IMR-90 (cell line): ENCODE measurements at regions not wholly inside any gene's neighbourhood (a gene's known extent, or its start where the extent isn't known, plus 50 kb on each side); places are given as distances from the start of the nearest gene placed in this dataset.

Experiments
- ATAC-seq: fragments of 200-7000 bp; cut with Tn5 transposase; 2 replicates; pipeline ENCODE4 v1.9.1; 2020; ENCODE audit warnings: low read depth, mild to moderate bottlenecking, moderate library complexity
- BruUV-seq: library from RNA; stranded (reverse); fragments of 400-500 nt; replicated peaks from 2 replicates; lab custom pipeline; 2021; lab: Mats Ljungman, UMichigan
- CTCF ChIA-PET: fragments of 300-600 bp; formaldehyde crosslinking; extraction: SDS; loops from one replicate; lab custom pipeline; 2021; ENCODE audit warnings: antibody characterized with exemption; lab: Yijun Ruan, JAX
- POLR2A ChIA-PET: fragments of 300-600 bp; sonication (Branson Sonifier 250); formaldehyde crosslinking; loops from one replicate; lab custom pipeline; 2022; ENCODE audit warnings: antibody characterized with exemption; ENCODE audit not compliant: unreplicated experiment; lab: Charles Lee
- DNase-seq: peaks from one replicate; pipeline ENCODE4 v3.0.0; 2013
- H2AFZ ChIP-seq: replicated peaks from 2 replicates; pipeline ENCODE3; 2013; ENCODE audit warnings: low read length, mild to moderate bottlenecking; ENCODE audit not compliant: poor library complexity
- H2AK5ac ChIP-seq: 2 replicates; pipeline ENCODE4 v1.6.1; 2013; ENCODE audit warnings: low read depth, low read length, inconsistent platforms
- H2AK9ac ChIP-seq: replicated peaks from 2 replicates; pipeline ENCODE3; 2013; ENCODE audit warnings: mild to moderate bottlenecking, low read depth, low read length, moderate library complexity; ENCODE audit not compliant: poor library complexity
- H2BK120ac ChIP-seq: 2 replicates; pipeline ENCODE4 v1.6.1; 2013; ENCODE audit warnings: low read depth, low read length, inconsistent platforms
- H2BK15ac ChIP-seq: 3 replicates; pipeline ENCODE4 v1.6.1; 2013; ENCODE audit warnings: low read depth, low read length, inconsistent platforms
- H2BK20ac ChIP-seq: 2 replicates; pipeline ENCODE4 v1.6.1; 2013; ENCODE audit warnings: low read depth, mild to moderate bottlenecking, inconsistent platforms, low read length, moderate library complexity
- H2BK5ac ChIP-seq: 2 replicates; pipeline ENCODE4 v1.6.1; 2013; ENCODE audit warnings: mild to moderate bottlenecking, low read depth, low read length, inconsistent platforms; ENCODE audit not compliant: poor library complexity, severe bottlenecking
- H3K14ac ChIP-seq: replicated peaks from 2 replicates; pipeline ENCODE4 v1.6.1; 2013; ENCODE audit warnings: low read depth, low read length, inconsistent platforms
- H3K18ac ChIP-seq: 2 replicates; pipeline ENCODE4 v1.6.1; 2013; ENCODE audit warnings: low read depth, low read length, control low read depth
- H3K23ac ChIP-seq: 2 replicates; pipeline ENCODE4 v1.6.1; 2013; ENCODE audit warnings: low read depth, low read length, inconsistent platforms
- H3K27ac ChIP-seq: 2 replicates; pipeline ENCODE4 v1.5.1; 2013; ENCODE audit warnings: mild to moderate bottlenecking, control low read depth, low read length; ENCODE audit not compliant: insufficient read depth
- H3K27me3 ChIP-seq: 2 replicates; pipeline ENCODE4 v1.6.1; 2013; ENCODE audit warnings: low read length; ENCODE audit not compliant: control insufficient read depth, insufficient read depth
- H3K36me3 ChIP-seq: 2 replicates; pipeline ENCODE4 v1.6.1; 2013; ENCODE audit warnings: low read length, mixed read lengths; ENCODE audit not compliant: control insufficient read depth, insufficient read depth
- H3K4ac ChIP-seq: 2 replicates; pipeline ENCODE4 v1.6.1; 2013; ENCODE audit warnings: low read depth, low read length, inconsistent platforms
- H3K4me1 ChIP-seq: 2 replicates; pipeline ENCODE4 v1.6.1; 2013; ENCODE audit warnings: low read length, mixed read lengths; ENCODE audit not compliant: control insufficient read depth, insufficient read depth
- H3K4me2 ChIP-seq: 2 replicates; pipeline ENCODE4 v1.6.1; 2013; ENCODE audit warnings: low read depth, mild to moderate bottlenecking, control low read depth, low read length, moderate library complexity
- H3K4me3 ChIP-seq: 2 replicates; pipeline ENCODE4 v1.5.1; 2013; ENCODE audit warnings: low read depth, mild to moderate bottlenecking, control low read depth, low read length, moderate library complexity; ENCODE audit not compliant: insufficient read depth
- H3K56ac ChIP-seq: 2 replicates; pipeline ENCODE4 v1.6.1; 2013; ENCODE audit warnings: low read length, inconsistent platforms; ENCODE audit not compliant: insufficient read depth; ENCODE audit errors: extremely low read depth
- H3K79me1 ChIP-seq, 2 experiments: 2 replicates each; pipeline ENCODE4 v1.6.1; 2013; ENCODE audit warnings: low read length in 2 of 2, inconsistent platforms in 1 of 2, low read depth in 1 of 2
- H3K9ac ChIP-seq: 2 replicates; pipeline ENCODE4 v1.6.1; 2013; ENCODE audit warnings: low read depth, low read length, control low read depth
- H3K9me1 ChIP-seq: 2 replicates; pipeline ENCODE4 v1.6.1; 2013; ENCODE audit warnings: low read length, inconsistent platforms; ENCODE audit not compliant: insufficient read depth
- H3K9me3 ChIP-seq: 2 replicates; pipeline ENCODE4 v1.6.1; 2013; ENCODE audit warnings: low read length; ENCODE audit not compliant: control insufficient read depth, insufficient read depth
- H4K20me1 ChIP-seq: 2 replicates; pipeline ENCODE4 v1.6.1; 2013; ENCODE audit warnings: low read length, inconsistent platforms; ENCODE audit not compliant: insufficient read depth
- H4K5ac ChIP-seq: 2 replicates; pipeline ENCODE4 v1.6.1; 2013; ENCODE audit warnings: mild to moderate bottlenecking, low read depth, low read length, control low read depth
- H4K8ac ChIP-seq, 2 experiments: 2 replicates each; pipeline ENCODE4 v1.6.1; 2013; ENCODE audit warnings: low read depth in 2 of 2, low read length in 2 of 2, control low read depth in 1 of 2, inconsistent platforms in 1 of 2
- H4K91ac ChIP-seq: 2 replicates; pipeline ENCODE4 v1.6.1; 2013; ENCODE audit warnings: low read depth, low read length, inconsistent platforms; ENCODE audit not compliant: insufficient read depth
- BHLHE40 ChIP-seq: fragments of 150-350 bp; IDR thresholded peaks from 2 replicates; pipeline ENCODE4 v1.6.1; 2016; ENCODE audit warnings: mild to moderate bottlenecking, low read depth, low read length
- FOS ChIP-seq: fragments of 150-350 bp; IDR thresholded peaks from 2 replicates; pipeline ENCODE4 v1.6.1; 2016; ENCODE audit warnings: low read depth, low read length
- MAZ ChIP-seq: IDR thresholded peaks from 2 replicates; pipeline ENCODE4 v1.6.1; 2012; ENCODE audit warnings: low read depth, mild to moderate bottlenecking, low read length, improper control_type of control experiment, moderate library complexity, borderline replicate concordance
- POLR2A ChIP-seq: IDR thresholded peaks from 2 replicates; pipeline ENCODE4 v1.6.1; 2012; ENCODE audit warnings: mild to moderate bottlenecking, low read depth, low read length
- RAD21 ChIP-seq: IDR thresholded peaks from 2 replicates; pipeline ENCODE4 v1.6.1; 2012; ENCODE audit warnings: low read length, improper control_type of control experiment
- RCOR1 ChIP-seq: IDR thresholded peaks from 2 replicates; pipeline ENCODE4 v1.6.1; 2012; ENCODE audit warnings: mild to moderate bottlenecking, low read length, improper control_type of control experiment; ENCODE audit not compliant: insufficient replicate concordance
- RFX5 ChIP-seq: IDR thresholded peaks from 2 replicates; pipeline ENCODE4 v1.8.0; 2012; ENCODE audit warnings: low read depth, mild to moderate bottlenecking, low read length, moderate library complexity
- SMC3 ChIP-seq: fragments of 150-350 bp; IDR thresholded peaks from 2 replicates; pipeline ENCODE4 v1.6.1; 2016; ENCODE audit warnings: low read depth, mild to moderate bottlenecking, antibody characterized with exemption, low read length, moderate library complexity
- WGBS, 2 experiments: methylation state at CpG; one replicate each; pipeline versions ENCODE4 v1.1.5 to v1.1.7; 2013; ENCODE audit warnings: missing lambda C conversion rate in 2 of 2; ENCODE audit not compliant: insufficient read length in 1 of 2; ENCODE audit errors: extremely low coverage in 2 of 2; 5-methylcytosine and 5-hydroxymethylcytosine counted together
- dilution Hi-C: fragments of 300-500 bp; cut with HindIII; formaldehyde crosslinking; loops from one replicate; pipeline ENCODE4 v1.14.3; 2018; ENCODE audit warnings: low sequenced_read_pairs; ENCODE audit not compliant: unreplicated experiment
- in situ Hi-C: fragments of 300-500 bp; cut with MboI; formaldehyde crosslinking; loops from 3 replicates; pipeline ENCODE4 v1.14.3; 2019; ENCODE audit warnings: low sequenced_read_pairs, inconsistent platforms, mixed read lengths
- intact Hi-C: fragments of 100-400 bp; cut with micrococcal nuclease; formaldehyde crosslinking; loops from 2 replicates; pipeline ENCODE4 v1.10.0; 2022
- TF ChIP-seq, protein P1 (sequence below): fragments of 150-350 bp; IDR thresholded peaks from 2 replicates; pipeline ENCODE4 v1.6.1; 2017; ENCODE audit warnings: mild to moderate bottlenecking, antibody characterized with exemption, low read length, low read depth
- TF ChIP-seq, protein P2 (sequence below): conservative IDR thresholded peaks from 2 replicates; pipeline ENCODE4 v1.5.1; 2012; ENCODE audit warnings: mild to moderate bottlenecking, low read depth, low read length, improper control_type of control experiment

DNA sequence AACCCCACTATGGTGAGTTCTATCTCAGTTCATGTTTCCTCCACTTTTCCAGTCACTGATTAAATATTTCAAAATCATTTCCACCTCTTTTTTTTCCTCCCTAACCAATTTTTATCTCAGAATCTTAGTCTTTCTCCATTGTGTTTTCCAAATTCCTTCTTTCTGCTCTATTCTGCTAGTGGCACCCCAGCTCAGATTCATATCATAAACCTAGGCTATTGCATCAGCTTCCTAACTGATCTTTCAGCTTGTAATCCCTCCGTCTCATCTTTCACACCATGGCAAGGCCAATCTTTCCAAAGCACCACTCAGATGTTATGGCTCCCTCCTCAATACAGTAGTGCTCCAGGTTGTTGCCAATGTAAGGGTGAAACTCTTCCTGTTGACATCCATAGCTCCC is 631.9 kb downstream of the PLPP3 start:
- no peak overlapping the region for H3K4me2 ChIP-seq
- WGBS, 2 experiments = no CpG with 5 or more reads among the region's 1 CpG
- no peaks in the 10 kb centered on the region for H3K79me1 ChIP-seq
- H2BK20ac ChIP-seq = no peak overlapping the region
- H2AK9ac ChIP-seq = no peak overlapping the region
- in situ Hi-C loops = no loop called here
- H3K4ac ChIP-seq = no peak overlapping the region
- H3K14ac ChIP-seq = no peak overlapping the region
- dilution Hi-C loops = no loop called here
- TF ChIP-seq BHLHE40 (no peak), RCOR1 (no peak), MAZ (no peak), FOS (no peak), POLR2A (no peak), RFX5 (no peak), SMC3 (no peak), RAD21 (no peak)
- TF ChIP-seq, protein P1, sequence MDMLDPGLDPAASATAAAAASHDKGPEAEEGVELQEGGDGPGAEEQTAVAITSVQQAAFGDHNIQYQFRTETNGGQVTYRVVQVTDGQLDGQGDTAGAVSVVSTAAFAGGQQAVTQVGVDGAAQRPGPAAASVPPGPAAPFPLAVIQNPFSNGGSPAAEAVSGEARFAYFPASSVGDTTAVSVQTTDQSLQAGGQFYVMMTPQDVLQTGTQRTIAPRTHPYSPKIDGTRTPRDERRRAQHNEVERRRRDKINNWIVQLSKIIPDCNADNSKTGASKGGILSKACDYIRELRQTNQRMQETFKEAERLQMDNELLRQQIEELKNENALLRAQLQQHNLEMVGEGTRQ = no peak
- TF ChIP-seq, protein P2, sequence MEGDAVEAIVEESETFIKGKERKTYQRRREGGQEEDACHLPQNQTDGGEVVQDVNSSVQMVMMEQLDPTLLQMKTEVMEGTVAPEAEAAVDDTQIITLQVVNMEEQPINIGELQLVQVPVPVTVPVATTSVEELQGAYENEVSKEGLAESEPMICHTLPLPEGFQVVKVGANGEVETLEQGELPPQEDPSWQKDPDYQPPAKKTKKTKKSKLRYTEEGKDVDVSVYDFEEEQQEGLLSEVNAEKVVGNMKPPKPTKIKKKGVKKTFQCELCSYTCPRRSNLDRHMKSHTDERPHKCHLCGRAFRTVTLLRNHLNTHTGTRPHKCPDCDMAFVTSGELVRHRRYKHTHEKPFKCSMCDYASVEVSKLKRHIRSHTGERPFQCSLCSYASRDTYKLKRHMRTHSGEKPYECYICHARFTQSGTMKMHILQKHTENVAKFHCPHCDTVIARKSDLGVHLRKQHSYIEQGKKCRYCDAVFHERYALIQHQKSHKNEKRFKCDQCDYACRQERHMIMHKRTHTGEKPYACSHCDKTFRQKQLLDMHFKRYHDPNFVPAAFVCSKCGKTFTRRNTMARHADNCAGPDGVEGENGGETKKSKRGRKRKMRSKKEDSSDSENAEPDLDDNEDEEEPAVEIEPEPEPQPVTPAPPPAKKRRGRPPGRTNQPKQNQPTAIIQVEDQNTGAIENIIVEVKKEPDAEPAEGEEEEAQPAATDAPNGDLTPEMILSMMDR = no peak
- no peak overlapping the region for H2BK120ac ChIP-seq
- no peak overlapping the region for H2AFZ ChIP-seq
- ChIA-PET POLR2A (no interaction called here), CTCF (no interaction called here)
- H3K27me3 ChIP-seq = no peaks in the 10 kb centered on the region; the same call in 1 of the 2 replicates
- no peak overlapping the region; the same call in 1 of the 2 replicates for H4K5ac ChIP-seq
- intact Hi-C loops = no loop called here
- no peak for ATAC-seq
- H2AK5ac ChIP-seq = no peak overlapping the region
- no peak for DNase-seq
- no peak overlapping the region for H4K91ac ChIP-seq
- H3K23ac ChIP-seq = no peak overlapping the region
- H3K9me1 ChIP-seq = no peaks in the 10 kb centered on the region
- no peak overlapping the region for H3K56ac ChIP-seq
- H3K27ac ChIP-seq = no peak overlapping the region
- H3K36me3 ChIP-seq = no peaks in the 10 kb centered on the region
- no peak overlapping the region for H3K9ac ChIP-seq
- no peaks in the 10 kb centered on the region for H3K9me3 ChIP-seq
- H2BK15ac ChIP-seq = no peak overlapping the region
- no peak overlapping the region for H2BK5ac ChIP-seq
- no peak overlapping the region for H4K8ac ChIP-seq
- no peak overlapping the region for H3K4me3 ChIP-seq
- no peaks in the 10 kb centered on the region for H4K20me1 ChIP-seq
- H3K18ac ChIP-seq = no peak overlapping the region
- no peaks in the 10 kb centered on the region for H3K4me1 ChIP-seq
- BruUV-seq = no TSS peak
